ENCODE measurements at regions not wholly inside any gene's neighbourhood (a gene's known extent, or its start where the extent isn't known, plus 50 kb on each side); places are given as distances from the start of the nearest gene placed in this dataset.

- no peak for DNase-seq
Observed at GRCh38 chr16:87239545-87239944, 77.6 kb downstream of the C16orf95 start.

GRCh38 chr16:87240211-87241136 lies 76.7 kb downstream of the C16orf95 start:
- DNase-seq: no peak

GRCh38 chr16:87241137-87241771 lies 75.9 kb downstream of the C16orf95 start:
- DNase-seq: no peak

GRCh38 chr16:87243478-87243877 lies 73.7 kb downstream of the C16orf95 start:
- DNase-seq: no peak

- DNase-seq: no peak
Observed at GRCh38 chr16:87244636-87245197, 72.5 kb downstream of the C16orf95 start.

- no peak for DNase-seq
Observed at GRCh38 chr16:87245511-87245910, 71.7 kb downstream of the C16orf95 start.

GRCh38 chr16:87246269-87247065 lies 70.7 kb downstream of the C16orf95 start:
- DNase-seq: no peak

GRCh38 chr16:87248714-87249113 lies 68.5 kb downstream of the C16orf95 start:
- no peak for DNase-seq

GRCh38 chr16:87249425-87249824 lies 67.8 kb downstream of the C16orf95 start:
- DNase-seq: no peak

GRCh38 chr16:87250431-87250960 lies 66.7 kb downstream of the C16orf95 start:
- DNase-seq: no peak

- DNase-seq: no peak
Observed at GRCh38 chr16:87252269-87252970, 64.8 kb downstream of the C16orf95 start.
